ENCODE measurements at regions not wholly inside any gene's neighbourhood (a gene's known extent, or its start where the extent isn't known, plus 50 kb on each side); places are given as distances from the start of the nearest gene placed in this dataset.
A peak's percentile ranks its signal among the peaks of the same experiment; 100 is the strongest.

DNA sequence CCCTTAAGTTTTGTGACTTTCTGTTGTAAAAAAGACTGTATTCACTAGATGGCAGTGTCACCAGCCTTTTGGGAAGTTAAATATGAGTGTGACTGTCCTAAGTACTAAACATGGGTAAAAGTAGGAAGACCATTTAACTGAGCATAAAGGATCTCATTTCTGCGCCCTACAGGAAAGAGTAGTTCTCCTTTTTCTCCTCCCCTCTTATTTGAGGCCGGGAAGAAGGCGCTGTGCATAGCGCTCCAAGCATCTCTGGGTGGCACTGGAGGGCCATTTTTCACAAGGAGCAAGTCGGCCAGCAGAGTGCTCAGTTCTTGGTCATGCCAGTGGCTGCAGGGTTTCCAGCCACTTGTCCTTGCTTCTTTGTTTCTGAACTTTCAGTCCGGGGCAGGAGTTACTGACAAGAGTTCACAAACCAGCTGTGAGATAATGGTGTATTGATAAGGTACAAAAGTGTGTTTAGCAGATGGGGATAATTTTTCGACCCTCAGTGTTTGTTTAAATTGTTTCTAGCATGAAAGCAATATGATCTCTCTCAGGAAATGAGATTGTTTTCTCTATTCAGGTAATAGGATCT is 227.6 kb upstream of the DMRT1 start:
- H3K36me3 ChIP-seq (ENCODE audit: control insufficient read depth in 4 of 4, insufficient read depth in 3 of 4, low read depth in 1 of 4, low read length in 3 of 4): no peaks in the 10 kb centered on the region
- no peaks in the 10 kb centered on the region for H3K9me3 ChIP-seq (ENCODE audit: control insufficient read depth in 4 of 4, low read length in 3 of 4)
- TF ChIP-seq HNF4A (conservative IDR thresholded peaks at IDR 0.05) (peak; percentile 65 to 69), RAD21 (IDR thresholded peaks at IDR 0.05) (peak; percentile 98 to 99), TAF1 (conservative IDR thresholded peaks at IDR 0.05) (no peak), JUND (IDR thresholded peaks at IDR 0.05) (peak; percentile 30 to 42), EGR1 (IDR thresholded peaks at IDR 0.05; ENCODE audit: low read depth in 2 of 2) (no peak), FOXA2 (IDR thresholded peaks at IDR 0.05) (no peak), HNF4G (IDR thresholded peaks at IDR 0.05) (no peak), GABPA (IDR thresholded peaks at IDR 0.05 in 1 of 2, conservative IDR thresholded peaks at IDR 0.05 in 1 of 2) (no peak), RXRA (IDR thresholded peaks at IDR 0.05) (peak; percentile 70 to 79), NR2F2 (IDR thresholded peaks at IDR 0.05) (no peak), SP1 (IDR thresholded peaks at IDR 0.05) (peak; percentile 28), YY1 (IDR thresholded peaks at IDR 0.05) (peak; percentile 54), FOXA1 (IDR thresholded peaks at IDR 0.05) (no peak)
- TF ChIP-seq, protein P1, sequence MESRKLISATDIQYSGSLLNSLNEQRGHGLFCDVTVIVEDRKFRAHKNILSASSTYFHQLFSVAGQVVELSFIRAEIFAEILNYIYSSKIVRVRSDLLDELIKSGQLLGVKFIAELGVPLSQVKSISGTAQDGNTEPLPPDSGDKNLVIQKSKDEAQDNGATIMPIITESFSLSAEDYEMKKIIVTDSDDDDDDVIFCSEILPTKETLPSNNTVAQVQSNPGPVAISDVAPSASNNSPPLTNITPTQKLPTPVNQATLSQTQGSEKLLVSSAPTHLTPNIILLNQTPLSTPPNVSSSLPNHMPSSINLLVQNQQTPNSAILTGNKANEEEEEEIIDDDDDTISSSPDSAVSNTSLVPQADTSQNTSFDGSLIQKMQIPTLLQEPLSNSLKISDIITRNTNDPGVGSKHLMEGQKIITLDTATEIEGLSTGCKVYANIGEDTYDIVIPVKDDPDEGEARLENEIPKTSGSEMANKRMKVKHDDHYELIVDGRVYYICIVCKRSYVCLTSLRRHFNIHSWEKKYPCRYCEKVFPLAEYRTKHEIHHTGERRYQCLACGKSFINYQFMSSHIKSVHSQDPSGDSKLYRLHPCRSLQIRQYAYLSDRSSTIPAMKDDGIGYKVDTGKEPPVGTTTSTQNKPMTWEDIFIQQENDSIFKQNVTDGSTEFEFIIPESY (IDR thresholded peaks at IDR 0.05): peak; percentile 10
- TF ChIP-seq, protein P2, sequence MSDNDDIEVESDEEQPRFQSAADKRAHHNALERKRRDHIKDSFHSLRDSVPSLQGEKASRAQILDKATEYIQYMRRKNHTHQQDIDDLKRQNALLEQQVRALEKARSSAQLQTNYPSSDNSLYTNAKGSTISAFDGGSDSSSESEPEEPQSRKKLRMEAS (IDR thresholded peaks at IDR 0.05): no peak
- TF ChIP-seq, protein P3, sequence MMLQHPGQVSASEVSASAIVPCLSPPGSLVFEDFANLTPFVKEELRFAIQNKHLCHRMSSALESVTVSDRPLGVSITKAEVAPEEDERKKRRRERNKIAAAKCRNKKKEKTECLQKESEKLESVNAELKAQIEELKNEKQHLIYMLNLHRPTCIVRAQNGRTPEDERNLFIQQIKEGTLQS (IDR thresholded peaks at IDR 0.05): peak; percentile 30
- TF ChIP-seq, protein P4, sequence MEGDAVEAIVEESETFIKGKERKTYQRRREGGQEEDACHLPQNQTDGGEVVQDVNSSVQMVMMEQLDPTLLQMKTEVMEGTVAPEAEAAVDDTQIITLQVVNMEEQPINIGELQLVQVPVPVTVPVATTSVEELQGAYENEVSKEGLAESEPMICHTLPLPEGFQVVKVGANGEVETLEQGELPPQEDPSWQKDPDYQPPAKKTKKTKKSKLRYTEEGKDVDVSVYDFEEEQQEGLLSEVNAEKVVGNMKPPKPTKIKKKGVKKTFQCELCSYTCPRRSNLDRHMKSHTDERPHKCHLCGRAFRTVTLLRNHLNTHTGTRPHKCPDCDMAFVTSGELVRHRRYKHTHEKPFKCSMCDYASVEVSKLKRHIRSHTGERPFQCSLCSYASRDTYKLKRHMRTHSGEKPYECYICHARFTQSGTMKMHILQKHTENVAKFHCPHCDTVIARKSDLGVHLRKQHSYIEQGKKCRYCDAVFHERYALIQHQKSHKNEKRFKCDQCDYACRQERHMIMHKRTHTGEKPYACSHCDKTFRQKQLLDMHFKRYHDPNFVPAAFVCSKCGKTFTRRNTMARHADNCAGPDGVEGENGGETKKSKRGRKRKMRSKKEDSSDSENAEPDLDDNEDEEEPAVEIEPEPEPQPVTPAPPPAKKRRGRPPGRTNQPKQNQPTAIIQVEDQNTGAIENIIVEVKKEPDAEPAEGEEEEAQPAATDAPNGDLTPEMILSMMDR (IDR thresholded peaks at IDR 0.05; ENCODE audit: low read depth, low read length, missing input control): peak; percentile 78
- TF ChIP-seq, protein P5, sequence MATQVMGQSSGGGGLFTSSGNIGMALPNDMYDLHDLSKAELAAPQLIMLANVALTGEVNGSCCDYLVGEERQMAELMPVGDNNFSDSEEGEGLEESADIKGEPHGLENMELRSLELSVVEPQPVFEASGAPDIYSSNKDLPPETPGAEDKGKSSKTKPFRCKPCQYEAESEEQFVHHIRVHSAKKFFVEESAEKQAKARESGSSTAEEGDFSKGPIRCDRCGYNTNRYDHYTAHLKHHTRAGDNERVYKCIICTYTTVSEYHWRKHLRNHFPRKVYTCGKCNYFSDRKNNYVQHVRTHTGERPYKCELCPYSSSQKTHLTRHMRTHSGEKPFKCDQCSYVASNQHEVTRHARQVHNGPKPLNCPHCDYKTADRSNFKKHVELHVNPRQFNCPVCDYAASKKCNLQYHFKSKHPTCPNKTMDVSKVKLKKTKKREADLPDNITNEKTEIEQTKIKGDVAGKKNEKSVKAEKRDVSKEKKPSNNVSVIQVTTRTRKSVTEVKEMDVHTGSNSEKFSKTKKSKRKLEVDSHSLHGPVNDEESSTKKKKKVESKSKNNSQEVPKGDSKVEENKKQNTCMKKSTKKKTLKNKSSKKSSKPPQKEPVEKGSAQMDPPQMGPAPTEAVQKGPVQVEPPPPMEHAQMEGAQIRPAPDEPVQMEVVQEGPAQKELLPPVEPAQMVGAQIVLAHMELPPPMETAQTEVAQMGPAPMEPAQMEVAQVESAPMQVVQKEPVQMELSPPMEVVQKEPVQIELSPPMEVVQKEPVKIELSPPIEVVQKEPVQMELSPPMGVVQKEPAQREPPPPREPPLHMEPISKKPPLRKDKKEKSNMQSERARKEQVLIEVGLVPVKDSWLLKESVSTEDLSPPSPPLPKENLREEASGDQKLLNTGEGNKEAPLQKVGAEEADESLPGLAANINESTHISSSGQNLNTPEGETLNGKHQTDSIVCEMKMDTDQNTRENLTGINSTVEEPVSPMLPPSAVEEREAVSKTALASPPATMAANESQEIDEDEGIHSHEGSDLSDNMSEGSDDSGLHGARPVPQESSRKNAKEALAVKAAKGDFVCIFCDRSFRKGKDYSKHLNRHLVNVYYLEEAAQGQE (IDR thresholded peaks at IDR 0.05): no peak
- peak; percentile 51 for DNase-seq (ENCODE audit: low spot score)
- 7% methylated on average over 7 of the region's 7 CpGs for WGBS
- peak overlapping the region in 1 of 2 donors; percentile 15 for H3K27ac ChIP-seq (ENCODE audit: low read depth in 1 of 2, low read length in 2 of 2)
- no peak overlapping the region for H3K9ac ChIP-seq (ENCODE audit: low read depth in 1 of 2, low read length in 2 of 2)
- H3K27me3 ChIP-seq (ENCODE audit: control insufficient read depth in 4 of 4, insufficient read depth in 4 of 4, low read length in 3 of 4): no peaks in the 10 kb centered on the region
- peaks cover 2 to 22% (median 8%) of the 10 kb centered on the region in 4 donors for H3K4me1 ChIP-seq (ENCODE audit: control insufficient read depth in 4 of 4, insufficient read depth in 4 of 4, low read length in 3 of 4)
- H3K4me3 ChIP-seq (ENCODE audit: low read depth in 1 of 3, low read length in 3 of 3): no peak overlapping the region
